ENCODE measurements at regions not wholly inside any gene's neighbourhood (a gene's known extent, or its start where the extent isn't known, plus 50 kb on each side); places are given as distances from the start of the nearest gene placed in this dataset.

DNA sequence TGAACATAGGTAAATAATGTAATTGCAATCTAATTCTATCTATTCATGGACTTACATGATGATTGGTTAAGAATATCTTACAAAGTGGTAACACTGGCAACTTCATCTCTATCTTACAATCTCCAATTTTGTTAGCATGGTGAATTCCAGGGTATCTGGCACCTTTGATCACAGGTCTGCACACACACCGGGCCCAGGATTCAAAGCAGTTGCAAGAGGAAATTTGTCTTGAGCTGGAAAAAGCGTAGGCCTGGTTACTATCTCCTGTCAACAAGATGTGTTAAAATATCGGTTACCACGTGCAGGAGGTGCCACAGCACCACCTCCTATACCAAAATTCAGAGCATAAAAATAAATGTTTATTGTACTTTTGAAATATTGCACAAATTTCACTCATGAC, 2428.4 kb downstream of the PCDH9 start:
- ATAC-seq (no peak), DNase-seq (ENCODE audit: low read depth, low spot score) (no peak)
- intact Hi-C loops (cut with micrococcal nuclease), result no loop called here
- Histone ChIP-seq H4K20me1 (ENCODE audit: insufficient read depth) (no peaks in the 10 kb centered on the region), H3K9me2 (ENCODE audit: insufficient read depth) (no peaks in the 10 kb centered on the region), H3K27me3 (ENCODE audit: insufficient read depth, low read length) (no peaks in the 10 kb centered on the region), H3K36me3 (ENCODE audit: control insufficient read depth in 1 of 2, insufficient read depth in 2 of 2, low read length in 2 of 2) (no peaks in the 10 kb centered on the region), H3K9ac (ENCODE audit: low read length) (no peak overlapping the region), H3K4me2 (ENCODE audit: low read length) (no peak overlapping the region), H3K27ac (ENCODE audit: low read depth, low read length) (no peak overlapping the region), H3K4me3 (replicated peaks in 1 of 2; ENCODE audit: low read depth in 1 of 2, low read length in 2 of 2) (no peak overlapping the region), H3K4me1 (ENCODE audit: control insufficient read depth in 1 of 2, insufficient read depth in 2 of 2, low read length in 2 of 2) (no peaks in the 10 kb centered on the region), H2AFZ (ENCODE audit: low read depth, low read length, poor library complexity, severe bottlenecking) (no peak overlapping the region), H3K9me3 (ENCODE audit: control insufficient read depth in 1 of 2, insufficient read depth in 1 of 2, low read depth in 1 of 2, low read length in 2 of 2) (no peaks in the 10 kb centered on the region), H3K79me2 (ENCODE audit: insufficient read depth, low read length) (no peaks in the 10 kb centered on the region)
- ChIA-PET RAD21 (ENCODE audit: low non-redundant PET in 1 of 2, low total read pairs in 2 of 2, uncharacterized antibody in 2 of 2, unreplicated experiment in 2 of 2) (no interaction called here), POLR2A (no interaction called here), CTCF (no interaction called here)
- TF ChIP-seq RAD21 (IDR thresholded peaks at IDR 0.05; ENCODE audit: low read depth) (no peak), JUND (IDR thresholded peaks at IDR 0.05) (no peak), SIN3A (IDR thresholded peaks at IDR 0.05; ENCODE audit: low read depth) (no peak), SP1 (IDR thresholded peaks at IDR 0.05; ENCODE audit: low read depth) (no peak), SRF (IDR thresholded peaks at IDR 0.05; ENCODE audit: low read depth) (no peak)
- BruUV-seq (replicated peaks), result no TSS peak

DNA sequence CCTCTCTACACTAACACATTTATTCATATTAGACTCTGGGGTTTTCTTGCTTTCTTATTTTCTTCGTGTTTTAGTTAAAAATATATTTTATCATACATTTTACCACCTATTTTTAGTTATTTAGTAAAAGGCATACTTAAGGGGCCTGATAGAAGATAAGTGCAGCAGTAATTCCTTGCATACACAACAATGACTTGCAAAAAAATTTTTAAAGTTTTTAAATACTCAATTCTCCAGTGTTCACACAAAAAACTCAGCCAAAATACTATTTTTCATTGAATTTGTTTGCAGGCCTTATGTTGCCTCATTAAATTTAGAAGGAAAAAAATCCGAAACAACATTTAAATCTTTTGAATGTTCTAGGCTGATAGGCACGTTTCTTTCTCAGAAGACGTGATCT, 2431.7 kb downstream of the PCDH9 start:
- no peak overlapping the region for H2AFZ ChIP-seq (ENCODE audit: low read depth, low read length, poor library complexity, severe bottlenecking)
- H3K9me3 ChIP-seq (ENCODE audit: control insufficient read depth in 1 of 2, insufficient read depth in 1 of 2, low read depth in 1 of 2, low read length in 2 of 2), result no peaks in the 10 kb centered on the region
- H3K36me3 ChIP-seq (ENCODE audit: control insufficient read depth in 1 of 2, insufficient read depth in 2 of 2, low read length in 2 of 2), result no peaks in the 10 kb centered on the region
- H3K4me1 ChIP-seq (ENCODE audit: control insufficient read depth in 1 of 2, insufficient read depth in 2 of 2, low read length in 2 of 2), result no peaks in the 10 kb centered on the region
- H3K27me3 ChIP-seq (ENCODE audit: insufficient read depth, low read length), result no peaks in the 10 kb centered on the region
- RAD21 ChIA-PET (ENCODE audit: low non-redundant PET in 1 of 2, low total read pairs in 2 of 2, uncharacterized antibody in 2 of 2, unreplicated experiment in 2 of 2), result no interaction called here
- no peak for ATAC-seq
- H3K4me3 ChIP-seq (replicated peaks in 1 of 2; ENCODE audit: low read depth in 1 of 2, low read length in 2 of 2), result no peak overlapping the region
- no peaks in the 10 kb centered on the region for H3K9me2 ChIP-seq (ENCODE audit: insufficient read depth)
- H3K79me2 ChIP-seq (ENCODE audit: insufficient read depth, low read length), result no peaks in the 10 kb centered on the region
- H4K20me1 ChIP-seq (ENCODE audit: insufficient read depth), result no peaks in the 10 kb centered on the region
- no peak overlapping the region for H3K9ac ChIP-seq (ENCODE audit: low read length)
- no peak for DNase-seq (ENCODE audit: low read depth, low spot score)
- POLR2A ChIA-PET, result no interaction called here
- no peak for TF ChIP-seq SIN3A (IDR thresholded peaks at IDR 0.05; ENCODE audit: low read depth)
- TF ChIP-seq, protein P1, sequence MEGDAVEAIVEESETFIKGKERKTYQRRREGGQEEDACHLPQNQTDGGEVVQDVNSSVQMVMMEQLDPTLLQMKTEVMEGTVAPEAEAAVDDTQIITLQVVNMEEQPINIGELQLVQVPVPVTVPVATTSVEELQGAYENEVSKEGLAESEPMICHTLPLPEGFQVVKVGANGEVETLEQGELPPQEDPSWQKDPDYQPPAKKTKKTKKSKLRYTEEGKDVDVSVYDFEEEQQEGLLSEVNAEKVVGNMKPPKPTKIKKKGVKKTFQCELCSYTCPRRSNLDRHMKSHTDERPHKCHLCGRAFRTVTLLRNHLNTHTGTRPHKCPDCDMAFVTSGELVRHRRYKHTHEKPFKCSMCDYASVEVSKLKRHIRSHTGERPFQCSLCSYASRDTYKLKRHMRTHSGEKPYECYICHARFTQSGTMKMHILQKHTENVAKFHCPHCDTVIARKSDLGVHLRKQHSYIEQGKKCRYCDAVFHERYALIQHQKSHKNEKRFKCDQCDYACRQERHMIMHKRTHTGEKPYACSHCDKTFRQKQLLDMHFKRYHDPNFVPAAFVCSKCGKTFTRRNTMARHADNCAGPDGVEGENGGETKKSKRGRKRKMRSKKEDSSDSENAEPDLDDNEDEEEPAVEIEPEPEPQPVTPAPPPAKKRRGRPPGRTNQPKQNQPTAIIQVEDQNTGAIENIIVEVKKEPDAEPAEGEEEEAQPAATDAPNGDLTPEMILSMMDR (IDR thresholded peaks at IDR 0.05 in 2 of 3, conservative IDR thresholded peaks at IDR 0.05 in 1 of 3; ENCODE audit: borderline replicate concordance in 1 of 3, insufficient read depth in 1 of 3, low read depth in 2 of 3, low read length in 2 of 3), result no peak
- no peak for TF ChIP-seq SP1 (IDR thresholded peaks at IDR 0.05; ENCODE audit: low read depth)
- intact Hi-C loops (cut with micrococcal nuclease), result no loop called here
- CTCF ChIA-PET, result no interaction called here
- no peak overlapping the region for H3K4me2 ChIP-seq (ENCODE audit: low read length)
- no peak overlapping the region for H3K27ac ChIP-seq (ENCODE audit: low read depth, low read length)
- BruUV-seq (replicated peaks), result no TSS peak

Measured in HCT116 (cell line).